GM13976 (cell line): ENCODE measurements at regions not wholly inside any gene's neighbourhood (a gene's known extent, or its start where the extent isn't known, plus 50 kb on each side); places are given as distances from the start of the nearest gene placed in this dataset.

ENCODE experiments used
- DNase-seq: peaks from one replicate; pipeline ENCODE4 v3.0.0; 2012; ENCODE audit warnings: low spot score
- CTCF ChIP-seq: IDR thresholded peaks from 2 replicates; pipeline ENCODE4 v1.5.1; 2012; ENCODE audit warnings: borderline replicate concordance, mild to moderate bottlenecking; ENCODE audit not compliant: insufficient read depth; ENCODE audit errors: extremely low read depth, missing control alignments, control extremely low read depth
- in situ Hi-C: fragments of 300-500 bp; cut with MboI; formaldehyde crosslinking; loops from one replicate; pipeline ENCODE4 v1.12.0; 2022; ENCODE audit warnings: low sequenced_read_pairs, mixed read lengths, inconsistent platforms; ENCODE audit not compliant: unreplicated experiment

GRCh38 chr9:87157366-87158031 lies 210.2 kb upstream of the GAS1 start:
- no peak for TF ChIP-seq CTCF
- no peak for DNase-seq
- in situ Hi-C loops: no loop called here

DNA sequence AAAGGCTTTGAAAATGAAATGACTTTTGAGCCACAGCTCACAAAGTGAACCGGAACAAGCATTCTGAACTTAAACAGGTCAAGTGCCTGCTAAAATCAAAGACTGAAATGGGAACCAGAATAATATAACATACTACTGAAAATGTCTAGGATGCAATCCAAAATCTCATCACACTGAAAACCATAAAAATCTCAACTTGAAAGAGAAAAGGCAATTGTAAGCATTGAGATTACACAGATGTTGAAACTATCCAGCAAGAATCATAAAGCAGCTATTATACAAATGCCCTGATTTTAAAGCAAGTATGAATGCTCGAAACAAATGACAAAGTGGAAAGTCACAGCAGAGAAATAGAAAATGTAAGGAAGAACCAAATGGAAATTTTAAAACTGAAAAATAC lies 211.5 kb upstream of the GAS1 start:
- no peak for DNase-seq
- no peak for TF ChIP-seq CTCF
- in situ Hi-C loops: no loop called here

- TF ChIP-seq CTCF: no peak
- in situ Hi-C loops: no loop called here
Measured at GRCh38 chr9:87160148-87161102, 213.1 kb upstream of the GAS1 start.

DNA sequence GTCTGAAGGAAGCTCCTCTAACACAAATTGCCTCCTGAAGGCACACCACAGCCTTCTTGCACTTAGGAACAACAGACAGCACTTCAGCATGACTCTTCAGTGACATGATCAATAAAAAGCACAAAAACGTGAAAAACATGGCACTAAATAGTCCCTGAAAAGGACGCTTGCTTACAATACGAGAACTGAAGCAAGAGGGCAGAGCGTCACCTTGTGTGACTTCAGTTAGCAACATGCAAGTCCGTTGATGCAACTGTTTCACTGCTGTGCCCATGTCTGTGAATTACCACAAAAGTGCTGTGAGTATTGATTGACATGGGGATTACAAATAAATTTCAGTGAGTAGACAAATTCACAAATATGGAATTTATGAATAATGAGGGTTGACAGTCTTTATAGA lies 219.9 kb upstream of the GAS1 start:
- DNase-seq: no peak
- in situ Hi-C loops: no loop called here
- TF ChIP-seq CTCF: no peak

More at GRCh38 chr9:87160148-87161102, 213.1 kb upstream of the GAS1 start:
- no peak for DNase-seq

- TF ChIP-seq CTCF: no peak
- DNase-seq: no peak
- in situ Hi-C loops: no loop called here
Measured at GRCh38 chr9:87167582-87167981, 220.3 kb upstream of the GAS1 start.

DNA sequence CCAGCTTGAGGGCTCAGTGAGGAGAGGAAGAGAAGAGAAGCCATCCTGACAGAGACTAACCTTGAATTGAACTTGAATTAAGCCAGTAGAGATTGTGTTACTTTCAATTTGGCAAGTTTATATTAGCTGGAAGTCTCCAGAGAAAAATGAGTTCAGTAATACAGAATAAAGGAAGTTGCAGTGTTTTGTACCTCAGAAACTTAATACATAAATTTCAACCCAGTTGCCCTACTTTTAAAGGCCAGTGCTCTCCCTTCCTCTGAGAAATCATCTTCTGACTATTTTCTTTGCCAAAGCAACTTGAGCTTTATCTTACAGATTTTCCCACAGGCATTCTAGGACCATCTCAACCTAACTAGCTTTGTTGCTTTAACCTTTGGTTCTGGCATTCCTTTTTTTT lies 231.0 kb upstream of the GAS1 start:
- TF ChIP-seq CTCF: no peak
- in situ Hi-C loops: no loop called here
- no peak for DNase-seq
